ENCODE measurements at regions not wholly inside any gene's neighbourhood (a gene's known extent, or its start where the extent isn't known, plus 50 kb on each side); places are given as distances from the start of the nearest gene placed in this dataset.

GRCh38 chr20:6668546-6668945 is 98.9 kb upstream of the BMP2 start:
- CTCF ChIA-PET, result no interaction called here
- Mint-ChIP-seq H3K4me3 (no peak overlapping the region), H3K9me3 (peaks cover 2% of the 10 kb centered on the region), H3K27ac (no peak overlapping the region), H3K27me3 (no peaks in the 10 kb centered on the region), H3K36me3 (ENCODE audit: low read depth) (no peaks in the 10 kb centered on the region), H3K4me1 (ENCODE audit: low read depth) (no peaks in the 10 kb centered on the region)
- no peak for TF ChIP-seq CTCF (IDR thresholded peaks at IDR 0.05)
- H3K27me3 ChIP-seq (ENCODE audit: control insufficient read depth in 1 of 2, insufficient read depth in 2 of 2, low read length in 2 of 2), result no peaks in the 10 kb centered on the region
- no peak overlapping the region for H3K27ac ChIP-seq (ENCODE audit: low read depth in 1 of 2, low read length in 2 of 2)
- no peaks in the 10 kb centered on the region for H3K9me3 ChIP-seq (ENCODE audit: control insufficient read depth in 1 of 2, insufficient read depth in 1 of 2, low read length in 2 of 2)
- H3K36me3 ChIP-seq (ENCODE audit: insufficient read depth, low read length), result no peaks in the 10 kb centered on the region
- H3K4me3 ChIP-seq (ENCODE audit: low read length), result no peak overlapping the region
- POLR2A ChIA-PET, result no interaction called here
- no peak for ATAC-seq (ENCODE audit: poor library complexity)
- DNase-seq, result no peak
- no peaks in the 10 kb centered on the region for H3K4me1 ChIP-seq (ENCODE audit: insufficient read depth, low read length)
- intact Hi-C loops (cut with DNase I, micrococcal nuclease), result no loop called here

DNA sequence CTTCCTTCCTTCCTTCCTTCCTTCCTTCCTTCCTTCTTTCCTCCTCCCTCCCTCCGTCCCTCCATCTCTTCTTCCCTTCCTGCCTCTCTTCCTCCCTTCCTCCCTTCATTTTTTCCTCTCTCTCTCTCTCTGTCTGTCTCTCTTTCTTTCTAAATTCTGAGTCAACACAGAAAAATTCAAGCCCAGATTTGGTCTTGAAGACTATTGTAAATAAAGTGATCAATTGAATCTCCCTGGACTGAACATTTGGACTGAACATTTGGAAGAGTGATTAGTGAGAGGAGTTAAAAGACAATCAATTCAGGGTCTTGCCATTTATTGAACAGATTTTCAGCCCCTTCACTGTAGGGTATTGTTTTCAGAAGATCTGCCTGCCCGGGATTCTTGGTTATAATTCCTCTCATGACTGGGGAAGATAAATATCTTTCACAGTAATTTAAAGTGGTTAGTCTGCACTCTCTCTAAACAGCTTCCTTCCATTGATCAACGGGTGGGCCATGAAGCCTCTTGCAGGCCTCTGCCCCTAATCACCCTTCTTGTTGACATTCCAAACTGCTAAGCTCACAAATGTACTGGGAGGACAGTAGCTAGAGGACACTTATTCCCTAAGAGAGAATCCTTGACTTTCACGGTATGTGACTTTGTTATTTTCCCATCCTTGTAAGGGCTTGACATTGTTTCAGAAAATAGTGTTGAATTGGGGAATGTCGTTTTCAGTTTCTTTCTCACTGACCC is 101.7 kb upstream of the BMP2 start:
- no peaks in the 10 kb centered on the region for H3K27me3 ChIP-seq (ENCODE audit: control insufficient read depth in 1 of 2, insufficient read depth in 2 of 2, low read length in 2 of 2)
- H3K4me3 ChIP-seq (ENCODE audit: low read length), result no peak overlapping the region
- Mint-ChIP-seq H3K4me1 (ENCODE audit: low read depth) (no peaks in the 10 kb centered on the region), H3K4me3 (no peak overlapping the region), H3K27ac (no peak overlapping the region), H3K36me3 (ENCODE audit: low read depth) (no peaks in the 10 kb centered on the region), H3K27me3 (no peaks in the 10 kb centered on the region), H3K9me3 (peaks cover 7% of the 10 kb centered on the region)
- no peaks in the 10 kb centered on the region for H3K36me3 ChIP-seq (ENCODE audit: insufficient read depth, low read length)
- intact Hi-C loops (cut with DNase I, micrococcal nuclease), result no loop called here
- H3K9me3 ChIP-seq (ENCODE audit: control insufficient read depth in 1 of 2, insufficient read depth in 1 of 2, low read length in 2 of 2), result no peaks in the 10 kb centered on the region
- ChIA-PET POLR2A (no interaction called here), CTCF (no interaction called here)
- ATAC-seq (ENCODE audit: poor library complexity), result no peak
- DNase-seq, result no peak
- H3K27ac ChIP-seq (ENCODE audit: low read depth in 1 of 2, low read length in 2 of 2), result no peak overlapping the region
- no peak for TF ChIP-seq CTCF (IDR thresholded peaks at IDR 0.05)
- H3K4me1 ChIP-seq (ENCODE audit: insufficient read depth, low read length), result no peaks in the 10 kb centered on the region

DNA sequence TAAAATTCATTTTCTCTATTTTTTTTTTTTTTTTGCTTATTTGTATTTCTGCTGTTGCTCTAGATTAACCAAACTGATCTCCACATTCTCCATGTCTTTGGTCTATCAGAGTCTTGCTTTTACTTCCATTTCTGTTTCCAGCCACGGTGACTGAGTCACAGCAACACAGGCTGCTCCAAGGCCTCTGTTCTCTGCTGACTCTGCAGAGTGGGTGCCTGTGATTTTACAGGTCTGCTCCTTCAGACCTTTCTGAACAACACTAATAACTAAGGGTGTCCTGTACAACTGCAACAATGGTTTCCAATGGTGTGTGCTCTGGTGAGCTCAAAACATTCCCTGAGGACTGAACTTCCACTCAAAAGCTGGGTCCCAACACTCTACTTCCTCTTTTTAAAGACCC is 102.3 kb upstream of the BMP2 start:
- Histone ChIP-seq H3K27me3 (ENCODE audit: control insufficient read depth in 1 of 2, insufficient read depth in 2 of 2, low read length in 2 of 2) (no peaks in the 10 kb centered on the region), H3K9me3 (ENCODE audit: control insufficient read depth in 1 of 2, insufficient read depth in 1 of 2, low read length in 2 of 2) (peaks cover 0 to 5% of the 10 kb centered on the region in 2 experiments), H3K4me1 (ENCODE audit: insufficient read depth, low read length) (no peaks in the 10 kb centered on the region), H3K36me3 (ENCODE audit: insufficient read depth, low read length) (no peaks in the 10 kb centered on the region), H3K27ac (ENCODE audit: low read depth in 1 of 2, low read length in 2 of 2) (no peak overlapping the region), H3K4me3 (ENCODE audit: low read length) (no peak overlapping the region)
- no peaks in the 10 kb centered on the region for H3K4me1 Mint-ChIP-seq (ENCODE audit: low read depth)
- no peak for TF ChIP-seq CTCF (IDR thresholded peaks at IDR 0.05)
- H3K27ac Mint-ChIP-seq, result no peak overlapping the region
- peaks cover 7% of the 10 kb centered on the region for H3K9me3 Mint-ChIP-seq
- intact Hi-C loops (cut with DNase I, micrococcal nuclease), result no loop called here
- no peaks in the 10 kb centered on the region for H3K27me3 Mint-ChIP-seq
- ATAC-seq (ENCODE audit: poor library complexity) (no peak), DNase-seq (no peak)
- CTCF ChIA-PET, result no interaction called here
- POLR2A ChIA-PET, result no interaction called here
- H3K36me3 Mint-ChIP-seq (ENCODE audit: low read depth), result no peaks in the 10 kb centered on the region
- no peak overlapping the region for H3K4me3 Mint-ChIP-seq
